GM12875 (cell line): ENCODE measurements at regions not wholly inside any gene's neighbourhood (a gene's known extent, or its start where the extent isn't known, plus 50 kb on each side); places are given as distances from the start of the nearest gene placed in this dataset.
"Not testable (repeated sequence)": the region's sequence is repeated elsewhere in the genome, so short reads cannot be mapped to it uniquely, and the experiment has no call there.

Source experiments
- H3K4me3 ChIP-seq: one replicate; pipeline ENCODE4 v1.5.1; 2011; ENCODE audit warnings: low read depth, low read length, control low read depth
- TF ChIP-seq, protein P1 (sequence below): IDR thresholded peaks from 2 replicates; pipeline ENCODE4 v1.5.1; 2011; ENCODE audit warnings: low read depth, mild to moderate bottlenecking, control low read depth, inconsistent platforms, low read length, moderate library complexity, borderline replicate concordance; ENCODE audit not compliant: insufficient read depth

GRCh38 chr13:109999659-110000533 lies 213.5 kb upstream of the IRS2 start:
- TF ChIP-seq, protein P1, sequence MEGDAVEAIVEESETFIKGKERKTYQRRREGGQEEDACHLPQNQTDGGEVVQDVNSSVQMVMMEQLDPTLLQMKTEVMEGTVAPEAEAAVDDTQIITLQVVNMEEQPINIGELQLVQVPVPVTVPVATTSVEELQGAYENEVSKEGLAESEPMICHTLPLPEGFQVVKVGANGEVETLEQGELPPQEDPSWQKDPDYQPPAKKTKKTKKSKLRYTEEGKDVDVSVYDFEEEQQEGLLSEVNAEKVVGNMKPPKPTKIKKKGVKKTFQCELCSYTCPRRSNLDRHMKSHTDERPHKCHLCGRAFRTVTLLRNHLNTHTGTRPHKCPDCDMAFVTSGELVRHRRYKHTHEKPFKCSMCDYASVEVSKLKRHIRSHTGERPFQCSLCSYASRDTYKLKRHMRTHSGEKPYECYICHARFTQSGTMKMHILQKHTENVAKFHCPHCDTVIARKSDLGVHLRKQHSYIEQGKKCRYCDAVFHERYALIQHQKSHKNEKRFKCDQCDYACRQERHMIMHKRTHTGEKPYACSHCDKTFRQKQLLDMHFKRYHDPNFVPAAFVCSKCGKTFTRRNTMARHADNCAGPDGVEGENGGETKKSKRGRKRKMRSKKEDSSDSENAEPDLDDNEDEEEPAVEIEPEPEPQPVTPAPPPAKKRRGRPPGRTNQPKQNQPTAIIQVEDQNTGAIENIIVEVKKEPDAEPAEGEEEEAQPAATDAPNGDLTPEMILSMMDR: no peak

GRCh38 chr13:109998684-109999533 lies 212.5 kb upstream of the IRS2 start:
- TF ChIP-seq, protein P1: no peak
- H3K4me3 ChIP-seq: no peak overlapping the region

More at GRCh38 chr13:109999659-110000533, 213.5 kb upstream of the IRS2 start:
- H3K4me3 ChIP-seq: no peak overlapping the region

DNA sequence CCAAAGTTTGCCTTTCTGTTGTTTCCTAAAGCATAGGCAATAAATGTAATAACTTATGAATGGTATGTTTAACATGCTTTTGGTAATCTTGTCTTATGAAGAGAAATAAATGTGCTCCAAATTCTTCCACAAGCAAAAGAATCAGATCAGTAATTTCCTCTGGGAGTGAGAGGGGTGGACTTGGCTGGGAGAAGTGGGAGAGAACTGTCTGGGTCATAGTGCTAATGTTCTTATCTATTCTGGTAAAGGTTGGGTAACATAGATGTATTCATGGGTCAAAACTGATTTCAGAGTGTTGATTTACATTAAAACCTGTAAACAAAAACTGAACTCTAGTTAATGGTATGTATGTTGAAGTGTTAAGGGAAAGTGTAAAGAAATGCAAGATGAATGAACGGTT lies 211.7 kb upstream of the IRS2 start:
- H3K4me3 ChIP-seq: no peak overlapping the region
- TF ChIP-seq, protein P1: no peak

DNA sequence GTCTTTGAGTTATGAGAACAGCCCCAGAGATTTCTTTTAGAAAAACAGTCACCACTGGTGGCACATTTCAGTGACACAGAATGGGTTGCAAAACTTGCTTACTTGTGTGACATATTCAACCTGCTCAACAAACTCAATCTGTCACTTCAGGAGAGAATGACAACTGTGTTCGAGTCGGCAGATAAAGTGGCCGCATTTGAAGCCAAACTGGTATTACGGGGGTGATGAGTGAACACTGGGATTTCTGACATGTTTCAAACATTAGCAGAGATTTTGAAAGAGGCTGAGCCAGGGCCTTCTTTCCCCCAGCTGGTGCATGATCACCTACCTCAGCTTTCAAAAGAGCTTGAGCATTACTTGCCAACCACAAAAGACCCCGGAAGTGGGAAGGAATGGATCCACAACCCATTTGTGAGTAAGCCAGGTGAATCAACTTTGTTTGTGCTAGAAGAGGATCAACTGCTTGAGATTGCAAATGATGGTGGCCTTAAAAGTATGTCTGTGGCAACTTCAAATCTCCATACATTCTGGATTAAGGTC lies 210.7 kb upstream of the IRS2 start:
- H3K4me3 ChIP-seq: not testable (repeated sequence)

DNA sequence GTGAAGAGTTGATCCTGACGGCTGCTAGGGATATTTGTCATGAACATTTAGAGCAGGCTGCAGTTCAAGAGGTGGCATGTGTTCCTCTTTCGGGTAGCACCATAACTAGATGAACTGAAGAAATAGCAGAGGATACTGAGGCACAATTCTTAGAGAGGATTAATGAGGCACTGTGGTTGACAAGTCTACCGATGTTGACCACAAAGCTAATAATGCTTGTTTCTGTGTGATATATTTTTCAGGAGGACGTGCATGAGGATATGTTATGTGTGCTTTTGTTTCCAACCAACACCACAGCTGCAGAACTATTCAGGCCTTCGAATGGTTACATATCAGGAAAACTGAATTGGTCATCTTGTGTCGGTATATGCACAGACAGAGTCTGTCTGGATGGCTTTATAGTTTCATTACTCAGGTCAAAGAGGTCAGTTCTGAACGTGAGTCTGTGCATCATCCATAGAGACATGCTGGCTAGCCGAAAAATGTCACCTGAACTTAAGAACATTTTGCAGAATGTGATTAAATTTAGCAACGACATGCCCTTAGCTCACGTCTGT lies 210.1 kb upstream of the IRS2 start:
- TF ChIP-seq, protein P1: no peak
- no peak overlapping the region for H3K4me3 ChIP-seq

DNA sequence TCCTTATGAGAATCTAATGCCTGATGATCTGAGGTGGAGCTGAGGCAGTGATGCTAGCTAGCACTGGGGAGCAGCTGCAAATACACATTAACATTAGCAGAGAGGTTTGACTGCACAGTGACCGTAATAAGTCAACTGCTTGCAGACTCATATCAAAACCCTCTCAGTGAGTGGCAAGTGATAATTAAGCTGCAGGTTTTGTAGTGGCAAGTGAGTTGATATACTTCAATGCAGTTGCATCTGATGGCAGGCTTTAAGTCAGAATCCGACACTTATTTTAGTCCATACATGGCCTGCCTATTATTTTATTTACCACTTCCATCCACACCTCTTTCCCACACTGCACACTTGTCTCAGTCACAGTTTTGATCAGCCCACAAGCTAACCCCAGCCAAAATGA lies 209.2 kb upstream of the IRS2 start:
- no peak overlapping the region for H3K4me3 ChIP-seq
- TF ChIP-seq, protein P1: no peak

DNA sequence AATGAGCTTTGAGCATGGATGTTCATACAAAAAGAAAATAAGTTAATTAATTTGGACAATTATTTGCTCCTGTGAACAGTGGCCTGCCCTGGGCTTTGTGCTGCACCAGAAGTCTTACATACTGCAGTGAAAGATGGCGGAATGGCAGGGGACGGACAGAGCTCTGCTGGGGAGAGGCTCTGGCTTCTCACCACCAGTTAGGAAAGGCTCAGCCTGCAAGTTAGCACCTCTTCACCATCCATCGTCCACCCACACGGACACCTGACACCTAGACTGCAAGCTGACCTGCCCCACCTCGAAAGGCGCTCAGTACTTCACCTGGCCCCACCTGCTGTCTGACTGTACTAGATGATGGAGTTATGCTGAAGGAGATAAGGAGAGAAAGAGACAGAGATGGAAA lies 203.9 kb upstream of the IRS2 start:
- H3K4me3 ChIP-seq: no peak overlapping the region
- TF ChIP-seq, protein P1: no peak
